HepG2 (cell line): ENCODE measurements at regions not wholly inside any gene's neighbourhood (a gene's known extent, or its start where the extent isn't known, plus 50 kb on each side); places are given as distances from the start of the nearest gene placed in this dataset.

Experiments
- ATAC-seq: fragments of 200-7000 bp; cut with Tn5 transposase; 3 replicates; pipeline ENCODE4 v1.9.1; 2020; ENCODE audit warnings: mild to moderate bottlenecking, moderate library complexity
- BruUV-seq: library from RNA; stranded (reverse); fragments of 400-500 nt; replicated peaks from 2 replicates; lab custom pipeline; 2021; lab: Mats Ljungman, UMichigan
- CTCF ChIA-PET: fragments of 300-600 bp; formaldehyde crosslinking; extraction: SDS; loops from one replicate; lab custom pipeline; 2021; ENCODE audit warnings: low total read pairs, inconsistent platforms, low intra/inter-chr PET ratio; lab: Yijun Ruan, JAX
- POLR2A ChIA-PET: fragments of 350-600 bp; sonication (Branson Sonifier 250); formaldehyde crosslinking; loops from one replicate; lab custom pipeline; 2020; ENCODE audit warnings: antibody characterized with exemption, inconsistent platforms; lab: Yijun Ruan, JAX
- DNase-seq: peaks from one replicate; pipeline ENCODE4 v3.0.0-alpha.2; 2015; ENCODE audit warnings: low spot score
- FAIRE-seq: peaks from 3 replicates; lab custom pipeline; 2011; peaks lifted over from hg19 to GRCh38; lab: Jason Lieb, UNC
- H2AFZ ChIP-seq: one replicate; pipeline ENCODE4 v1.6.1; 2011; ENCODE audit warnings: low read length, inconsistent platforms
- H3K27ac ChIP-seq: fragments of 300-600 bp; 3 replicates; pipeline ENCODE4 v1.8.0; 2011; ENCODE audit warnings: mixed run types, mild to moderate bottlenecking, mixed read lengths, low read length, inconsistent platforms; ENCODE audit not compliant: insufficient read depth; ENCODE audit errors: extremely low read length
- H3K27me3 ChIP-seq, 2 experiments: fragments of 200-600 bp in 1 of 2; 2 replicates in 1 of 2; 3 replicates in 1 of 2; pipeline versions ENCODE4 v1.6.0 to v1.8.0; 2011; ENCODE audit warnings: low read length in 2 of 2, mild to moderate bottlenecking in 2 of 2, moderate library complexity in 2 of 2, inconsistent platforms in 1 of 2; ENCODE audit not compliant: insufficient read depth in 2 of 2, control insufficient read depth in 1 of 2
- H3K36me3 ChIP-seq, 2 experiments: fragments of 200-600 bp in 1 of 2; replicated peaks in 1 of 2; 2 replicates in 1 of 2; 3 replicates in 1 of 2; pipeline versions ENCODE4 v1.5.1 to v1.8.0; 2011; ENCODE audit warnings: low read length in 2 of 2, inconsistent platforms in 1 of 2; ENCODE audit not compliant: insufficient read depth in 2 of 2, control insufficient read depth in 1 of 2
- H3K4me1 ChIP-seq: 2 replicates; pipeline ENCODE4 v1.5.1; 2012; ENCODE audit warnings: low read length, inconsistent platforms; ENCODE audit not compliant: insufficient read depth
- H3K4me2 ChIP-seq: 2 replicates; pipeline ENCODE4 v1.6.0; 2011; ENCODE audit warnings: low read depth, low read length, inconsistent platforms
- H3K4me3 ChIP-seq, 3 experiments: fragments of 200-600 bp in 1 of 3; sonication (generic), shearing (Covaris generic) in 1 of 3; replicated peaks in 1 of 3; 2 replicates each; pipeline ENCODE4 v1.5.1; 2011 to 2016; ENCODE audit warnings: low read length in 3 of 3, inconsistent platforms in 2 of 3, low read depth in 2 of 3, mild to moderate bottlenecking in 2 of 3, control low read depth in 1 of 3, mixed read lengths in 1 of 3; ENCODE audit not compliant: insufficient read depth in 1 of 3
- H3K79me2 ChIP-seq: one replicate; pipeline ENCODE4 v1.6.1; 2011; ENCODE audit warnings: low read length, inconsistent platforms; ENCODE audit not compliant: insufficient read depth
- H3K9ac ChIP-seq: 2 replicates; pipeline ENCODE4 v1.6.0; 2011; ENCODE audit warnings: mild to moderate bottlenecking, low read depth, low read length, inconsistent platforms; ENCODE audit not compliant: insufficient read depth
- H3K9me3 ChIP-seq: 2 replicates; pipeline ENCODE4 v1.5.1; 2012; ENCODE audit warnings: mild to moderate bottlenecking, low read length
- H4K20me1 ChIP-seq: 2 replicates; pipeline ENCODE4 v1.6.0; 2011; ENCODE audit warnings: inconsistent platforms, mild to moderate bottlenecking, low read length, moderate library complexity; ENCODE audit not compliant: insufficient read depth
- CTCF ChIP-seq: sonication (generic); formaldehyde crosslinking; IDR thresholded peaks from 2 replicates; pipeline ENCODE4 v1.5.0; 2020; ENCODE audit warnings: mild to moderate bottlenecking, missing genetic modification reagents, moderate library complexity
- HOXA5 ChIP-seq: sonication (generic); formaldehyde crosslinking; IDR thresholded peaks from 2 replicates; pipeline ENCODE4 v1.4.0; 2020; ENCODE audit warnings: missing genetic modification reagents
- RARG ChIP-seq: sonication (generic); formaldehyde crosslinking; IDR thresholded peaks from 2 replicates; pipeline ENCODE4 v1.4.0; 2020; ENCODE audit warnings: low read depth, mild to moderate bottlenecking, missing genetic modification reagents
- RFX5 ChIP-seq: IDR thresholded peaks from 2 replicates; pipeline ENCODE4 v1.6.1; 2011; ENCODE audit warnings: low read depth, low read length, improper control_type of control experiment
- SATB2 ChIP-seq: sonication (generic); formaldehyde crosslinking; IDR thresholded peaks from 2 replicates; pipeline ENCODE4 v1.5.0; 2020; ENCODE audit warnings: missing genetic modification reagents
- SNRNP70 ChIP-seq: fragments of 200-400 bp; formaldehyde crosslinking; IDR thresholded peaks from 2 replicates; pipeline ENCODE4 v1.6.1; 2017; ENCODE audit warnings: mild to moderate bottlenecking, low read depth, low read length, moderate library complexity
- ZNF230 ChIP-seq: sonication (generic); formaldehyde crosslinking; IDR thresholded peaks from 2 replicates; pipeline ENCODE4 v1.4.0; 2020; ENCODE audit warnings: mild to moderate bottlenecking, missing genetic modification reagents
- ZNF572 ChIP-seq: sonication (generic); formaldehyde crosslinking; IDR thresholded peaks from 2 replicates; pipeline ENCODE4 v1.5.1; 2020; ENCODE audit warnings: mild to moderate bottlenecking, missing genetic modification reagents
- WGBS: methylation state at CpG from one replicate; pipeline ENCODE4 v1.1.6; 2017; ENCODE audit warnings: low lambda C conversion rate; 5-methylcytosine and 5-hydroxymethylcytosine counted together
- in situ Hi-C: cut with HindIII; loops from 2 replicates; pipeline ENCODE4 v1.10.0; 2017; ENCODE audit warnings: low pct_unique_long_range_greater_than_20kb; ENCODE audit not compliant: extremely low pct_ligation_motif_present
- intact Hi-C: fragments of 100-400 bp; cut with micrococcal nuclease; formaldehyde crosslinking; loops from one replicate; pipeline ENCODE4 v1.10.0; 2022; ENCODE audit not compliant: unreplicated experiment

- 96% methylated on average over 5 of the region's 5 CpGs for WGBS
Observed at GRCh38 chr9:73026375-73026774, 73.5 kb upstream of the ALDH1A1 start.

More at GRCh38 chr9:73026375-73026774, 73.5 kb upstream of the ALDH1A1 start:
- H3K36me3 ChIP-seq: no peaks in the 10 kb centered on the region
- no peak overlapping the region for H3K27ac ChIP-seq
- no peak for TF ChIP-seq ZNF572 (CRISPR knock-in tag)
- TF ChIP-seq SNRNP70: no peak
- TF ChIP-seq SATB2 (CRISPR knock-in tag): no peak
- TF ChIP-seq CTCF (CRISPR knock-in tag): no peak
- no peak for TF ChIP-seq HOXA5
- no peak for TF ChIP-seq ZNF230 (CRISPR knock-in tag)
- no peak for TF ChIP-seq RARG (CRISPR knock-in tag)
- no peak for TF ChIP-seq RFX5
- DNase-seq: no peak
- CTCF ChIA-PET: no interaction called here
- intact Hi-C loops: no loop called here
- H3K79me2 ChIP-seq: no peaks in the 10 kb centered on the region
- H3K9ac ChIP-seq: no peak overlapping the region
- FAIRE-seq: no peak
- in situ Hi-C loops: loop anchor here (10.0 kb wide), 1 partner anchor 172 kb away; no protein-coding TSS in a partner anchor
- H3K4me2 ChIP-seq: no peak overlapping the region
- H2AFZ ChIP-seq: no peak overlapping the region
- H3K27me3 ChIP-seq: no peaks in the 10 kb centered on the region
- H4K20me1 ChIP-seq: no peaks in the 10 kb centered on the region
- H3K4me3 ChIP-seq: no peak overlapping the region
- H3K4me1 ChIP-seq: peaks cover 29% of the 10 kb centered on the region
- no peaks in the 10 kb centered on the region for H3K9me3 ChIP-seq
- POLR2A ChIA-PET: no interaction called here
- BruUV-seq: no TSS peak
- ATAC-seq: no peak
